ENCODE measurements at regions not wholly inside any gene's neighbourhood (a gene's known extent, or its start where the extent isn't known, plus 50 kb on each side); places are given as distances from the start of the nearest gene placed in this dataset.

- no peaks in the 10 kb centered on the region for H3K9me3 ChIP-seq (ENCODE audit: control insufficient read depth in 4 of 4, low read length in 3 of 4)
- no peaks in the 10 kb centered on the region for H3K27me3 ChIP-seq (ENCODE audit: control insufficient read depth in 4 of 4, insufficient read depth in 4 of 4, low read length in 3 of 4)
- H3K9ac ChIP-seq (ENCODE audit: low read depth in 1 of 2, low read length in 2 of 2), result no peak overlapping the region
- H3K27ac ChIP-seq (ENCODE audit: low read depth in 1 of 2, low read length in 2 of 2), result no peak overlapping the region
- no peaks in the 10 kb centered on the region for H3K4me1 ChIP-seq (ENCODE audit: control insufficient read depth in 4 of 4, insufficient read depth in 4 of 4, low read length in 3 of 4)
- no peaks in the 10 kb centered on the region for H3K36me3 ChIP-seq (ENCODE audit: control insufficient read depth in 4 of 4, insufficient read depth in 3 of 4, low read depth in 1 of 4, low read length in 3 of 4)
- TF ChIP-seq FOXA1 (IDR thresholded peaks at IDR 0.05) (no peak), ZBTB33 (IDR thresholded peaks at IDR 0.05) (no peak), EGR1 (IDR thresholded peaks at IDR 0.05; ENCODE audit: low read depth in 2 of 2) (no peak), RXRA (IDR thresholded peaks at IDR 0.05) (no peak), RAD21 (IDR thresholded peaks at IDR 0.05) (no peak), CTCF (IDR thresholded peaks at IDR 0.05; ENCODE audit: low read depth, low read length, missing input control) (no peak), REST (IDR thresholded peaks at IDR 0.05) (no peak), TAF1 (conservative IDR thresholded peaks at IDR 0.05) (no peak), GABPA (IDR thresholded peaks at IDR 0.05 in 1 of 2, conservative IDR thresholded peaks at IDR 0.05 in 1 of 2) (no peak), FOXA2 (IDR thresholded peaks at IDR 0.05) (no peak), HNF4G (IDR thresholded peaks at IDR 0.05) (no peak), JUND (IDR thresholded peaks at IDR 0.05) (no peak), ATF3 (IDR thresholded peaks at IDR 0.05) (no peak), YY1 (IDR thresholded peaks at IDR 0.05) (no peak), SP1 (IDR thresholded peaks at IDR 0.05) (no peak), MAX (IDR thresholded peaks at IDR 0.05) (no peak), NR2F2 (IDR thresholded peaks at IDR 0.05) (no peak), HNF4A (conservative IDR thresholded peaks at IDR 0.05) (no peak)
- H3K4me3 ChIP-seq (ENCODE audit: low read depth in 1 of 3, low read length in 3 of 3), result no peak overlapping the region
- WGBS, result 89% methylated on average over 3 of the region's 3 CpGs
- DNase-seq (ENCODE audit: low spot score), result no peak
Observed at GRCh38 chr18:39702888-39703287, 2137.3 kb upstream of the CELF4 start.

Data from liver (tissue), 8 donors.